ENCODE measurements at regions not wholly inside any gene's neighbourhood (a gene's known extent, or its start where the extent isn't known, plus 50 kb on each side); places are given as distances from the start of the nearest gene placed in this dataset.
"Not testable (repeated sequence)": the region's sequence is repeated elsewhere in the genome, so short reads cannot be mapped to it uniquely, and the experiment has no call there.

- ATAC-seq (no peak), DNase-seq (no peak)
- intact Hi-C loops (cut with DNase I, micrococcal nuclease): no loop called here
These were observed 68.3 kb downstream of the DYRK2 start for GRCh38 chr12:67716817-67717216.

- intact Hi-C loops (cut with DNase I, micrococcal nuclease); ATAC-seq: not testable (repeated sequence)
These were observed 70.8 kb downstream of the DYRK2 start for GRCh38 chr12:67719303-67719702.

DNA sequence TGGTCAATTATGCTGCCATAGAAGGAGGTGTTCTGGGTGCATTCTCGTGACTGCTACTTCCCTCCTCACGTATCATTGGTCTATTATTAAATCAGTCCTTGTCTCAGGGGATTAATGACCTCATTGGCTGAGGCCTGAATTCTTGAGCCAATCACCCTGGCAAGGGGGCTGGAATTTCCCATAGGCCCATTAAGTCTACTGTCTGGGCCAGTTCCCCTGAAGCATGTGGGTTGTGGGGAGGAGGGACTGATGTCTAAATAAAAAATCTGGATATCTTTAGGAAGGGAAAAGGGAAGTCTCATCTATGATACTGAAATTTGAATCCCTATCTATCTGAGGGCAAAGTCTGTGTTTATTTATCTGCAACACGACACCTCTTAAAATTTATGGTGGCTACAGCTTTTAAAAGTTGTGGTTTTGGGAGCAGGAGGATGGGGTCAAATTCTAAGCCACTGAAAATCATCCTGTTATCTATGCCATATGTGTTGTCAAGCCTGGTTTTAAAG, 71.9 kb downstream of the DYRK2 start:
- intact Hi-C loops (cut with DNase I, micrococcal nuclease): no loop called here
- ATAC-seq (peak; percentile 30), DNase-seq (no peak)

More at GRCh38 chr12:67719303-67719702, 70.8 kb downstream of the DYRK2 start:
- not testable (repeated sequence) for DNase-seq

DNA sequence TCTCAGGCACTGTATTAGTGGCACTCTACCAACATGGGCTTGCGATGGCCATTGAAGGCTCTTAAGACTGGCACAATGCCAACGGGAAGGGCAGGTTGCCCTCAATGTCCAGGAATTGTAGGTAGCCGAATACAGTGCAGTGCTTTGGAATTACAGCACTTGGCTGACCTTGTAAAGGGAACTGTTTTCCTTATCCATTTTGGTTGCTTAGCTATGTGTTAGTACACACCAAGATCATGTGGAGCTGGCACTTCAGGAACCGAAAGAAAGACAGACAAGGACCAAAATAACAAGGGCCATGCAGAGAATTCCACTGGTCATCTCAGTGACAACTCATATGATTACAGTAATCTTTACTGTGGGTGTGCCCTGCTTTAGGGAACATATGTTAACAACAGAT, 72.7 kb downstream of the DYRK2 start:
- peak; percentile 93 for ATAC-seq
- intact Hi-C loops (cut with DNase I, micrococcal nuclease): no loop called here
- DNase-seq: peak; percentile 34 to 36

GRCh38 chr12:67722296-67722695, 73.8 kb downstream of the DYRK2 start:
- no peak for ATAC-seq
- DNase-seq: no peak
- intact Hi-C loops (cut with DNase I, micrococcal nuclease): no loop called here

DNA sequence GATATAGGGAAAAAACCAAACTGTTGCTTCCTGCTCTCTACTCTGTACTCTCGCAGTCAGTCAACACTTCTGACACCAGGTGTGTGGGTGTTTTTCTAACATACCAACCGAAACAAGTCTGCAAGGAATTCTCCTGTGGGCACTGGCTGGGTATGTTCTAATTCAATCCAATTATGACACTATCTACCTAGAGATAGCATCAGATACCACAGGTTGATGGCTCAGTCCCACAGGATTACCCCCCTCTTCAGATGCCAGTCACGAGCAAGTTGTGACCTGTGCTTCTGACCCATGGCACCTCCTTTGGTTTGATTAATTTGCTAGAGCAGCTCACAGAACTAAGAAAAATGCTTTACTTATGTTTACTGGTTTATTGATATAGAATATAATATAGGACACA, 78.3 kb downstream of the DYRK2 start:
- ATAC-seq (no peak), DNase-seq (no peak)
- intact Hi-C loops (cut with DNase I, micrococcal nuclease): no loop called here

DNA sequence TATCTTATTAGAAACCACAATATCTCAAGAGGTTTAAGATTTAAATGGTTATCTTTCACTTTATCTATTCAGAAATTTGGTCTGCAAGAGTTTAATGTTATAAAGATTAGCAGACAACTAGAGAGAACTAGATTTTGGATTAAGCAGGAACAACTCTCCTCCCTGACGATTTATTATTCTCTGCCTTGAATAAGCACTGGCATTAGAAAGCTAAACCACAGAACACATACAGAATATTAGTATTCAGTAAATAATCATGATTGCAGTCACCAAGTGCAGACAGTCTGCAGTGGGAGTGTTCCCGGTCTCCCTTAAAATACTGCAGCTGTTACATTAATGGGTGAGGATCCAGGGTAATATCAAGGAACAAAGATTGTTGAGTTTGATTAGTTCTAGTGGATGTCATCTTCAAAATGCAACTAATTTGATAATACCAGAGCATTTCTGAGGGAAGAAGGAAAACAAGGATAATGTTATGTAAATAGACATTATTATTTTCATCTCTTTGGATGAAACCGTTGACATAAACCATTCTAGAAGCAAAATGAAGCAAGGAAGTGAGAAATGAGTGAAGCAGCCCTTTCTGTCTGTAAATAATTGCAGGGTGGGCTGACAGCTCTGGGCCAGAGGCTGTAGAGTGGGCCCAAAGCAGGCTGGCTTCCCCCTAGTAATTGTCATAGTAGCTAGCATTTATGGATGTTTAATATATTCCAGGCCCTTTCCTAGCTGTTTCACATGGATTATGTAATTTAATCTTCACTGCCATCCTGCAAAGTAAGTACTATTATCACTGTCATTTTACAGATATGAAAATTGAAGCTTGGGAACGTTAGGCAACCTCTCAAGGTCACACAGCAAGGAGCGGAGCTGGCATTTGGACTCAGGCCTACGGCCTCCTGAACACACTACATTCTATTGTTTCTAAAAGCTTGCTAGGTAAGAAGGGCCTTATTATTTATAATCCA, 79.4 kb downstream of the DYRK2 start:
- no peak for ATAC-seq
- intact Hi-C loops (cut with DNase I, micrococcal nuclease): no loop called here
- DNase-seq: no peak

DNA sequence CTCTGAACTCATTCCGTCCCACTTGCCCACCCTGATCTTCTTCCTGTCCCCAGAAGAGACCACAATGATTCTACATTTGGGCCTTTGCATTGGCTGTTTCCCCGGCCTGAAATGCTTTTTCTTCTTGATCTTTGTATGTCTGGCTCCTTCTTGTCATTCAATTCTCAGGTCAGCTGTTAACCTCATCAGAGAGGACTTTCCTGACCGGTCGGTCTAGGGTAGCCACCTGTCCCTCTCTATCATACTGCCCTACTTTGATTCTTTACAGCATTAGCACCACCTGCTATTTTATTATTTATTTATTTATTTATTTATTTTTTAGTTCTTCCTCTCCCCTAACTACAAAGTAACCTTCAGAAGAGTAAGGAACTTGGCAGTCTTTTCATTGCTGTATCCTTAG, 84.3 kb downstream of the DYRK2 start:
- no peak for ATAC-seq
- DNase-seq: no peak
- intact Hi-C loops (cut with DNase I, micrococcal nuclease): no loop called here

GRCh38 chr12:67735868-67736267, 87.3 kb downstream of the DYRK2 start:
- ATAC-seq (no peak), DNase-seq (no peak)
- intact Hi-C loops (cut with DNase I, micrococcal nuclease): no loop called here

- ATAC-seq (no peak), DNase-seq (no peak)
- intact Hi-C loops (cut with DNase I, micrococcal nuclease): no loop called here
These were observed 92.2 kb downstream of the DYRK2 start for GRCh38 chr12:67740711-67741110.

GRCh38 chr12:67741270-67741669, 92.7 kb downstream of the DYRK2 start:
- ATAC-seq (no peak), DNase-seq (no peak)
- intact Hi-C loops (cut with DNase I, micrococcal nuclease): no loop called here

DNA sequence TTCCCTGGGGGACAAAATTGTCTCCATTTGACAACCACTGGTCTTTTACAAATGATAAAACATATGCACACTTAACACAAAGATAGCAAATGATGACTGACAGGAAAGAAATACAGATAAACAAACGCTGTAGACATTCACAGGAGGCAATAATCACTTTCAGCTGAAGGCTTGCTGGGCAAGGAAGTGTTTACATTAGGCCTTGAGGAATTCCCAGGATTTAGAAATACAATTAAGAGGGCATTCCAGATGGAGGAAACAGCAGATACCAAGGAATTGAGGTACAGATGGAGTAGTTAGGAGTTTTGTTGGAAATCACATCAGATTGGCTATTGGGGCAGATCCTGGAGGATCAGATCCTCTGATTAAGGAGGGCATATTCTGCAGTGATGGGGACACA, 93.9 kb downstream of the DYRK2 start:
- DNase-seq (no peak), ATAC-seq (no peak)
- intact Hi-C loops (cut with DNase I, micrococcal nuclease): no loop called here

- peak; percentile 44 to 68 for DNase-seq
- intact Hi-C loops (cut with DNase I, micrococcal nuclease): no loop called here
- peak; percentile 86 for ATAC-seq
These were observed 99.6 kb downstream of the DYRK2 start for GRCh38 chr12:67747869-67748742.

DNA sequence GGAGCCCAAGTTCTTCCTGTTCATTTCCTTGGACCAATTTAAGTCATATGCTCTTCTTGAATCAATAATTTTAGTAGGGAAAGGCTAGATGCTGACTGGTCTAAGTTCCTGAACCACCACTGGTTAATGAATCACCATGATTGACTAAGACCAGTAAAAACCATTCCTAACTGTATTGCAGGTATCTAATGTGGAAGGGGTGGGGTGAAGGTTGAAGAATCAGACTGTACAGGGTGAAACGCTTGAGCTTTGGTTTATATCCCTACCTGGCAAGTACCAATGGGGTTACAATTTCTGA, 100.1 kb downstream of the DYRK2 start:
- no peak for DNase-seq
- intact Hi-C loops (cut with DNase I, micrococcal nuclease): no loop called here
- ATAC-seq: peak; percentile 79

- ATAC-seq: no peak
- DNase-seq: no peak
- intact Hi-C loops (cut with DNase I, micrococcal nuclease): no loop called here
These were observed 102.1 kb downstream of the DYRK2 start for GRCh38 chr12:67750513-67751183.

DNA sequence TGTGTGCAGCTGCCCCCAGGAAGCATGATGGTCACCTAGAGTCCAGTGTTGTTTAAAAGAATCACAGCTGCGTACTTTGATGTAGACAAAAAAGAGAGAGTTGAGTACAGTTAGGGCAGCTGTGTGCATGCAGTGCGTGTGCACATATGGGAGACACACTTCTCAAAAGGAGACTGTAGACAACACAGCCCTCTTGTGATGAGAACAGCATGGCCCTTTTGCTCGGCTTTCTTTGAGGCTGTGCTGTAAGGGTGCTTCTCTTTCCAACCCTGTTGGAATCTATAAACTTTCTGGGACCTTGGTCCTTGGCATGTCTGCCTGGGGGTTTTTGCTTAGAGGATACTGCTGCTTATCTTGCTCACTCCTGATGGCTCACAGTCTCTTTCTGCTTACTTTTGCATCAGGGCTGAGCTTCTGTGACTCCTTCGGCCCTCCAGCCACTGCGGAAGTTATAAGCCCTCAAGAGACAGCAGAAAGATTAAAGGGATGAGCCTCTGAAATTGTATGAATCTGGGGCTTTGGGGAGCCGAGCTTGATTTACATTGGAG, 102.9 kb downstream of the DYRK2 start:
- DNase-seq: no peak
- no peak for ATAC-seq
- intact Hi-C loops (cut with DNase I, micrococcal nuclease): no loop called here

DNA sequence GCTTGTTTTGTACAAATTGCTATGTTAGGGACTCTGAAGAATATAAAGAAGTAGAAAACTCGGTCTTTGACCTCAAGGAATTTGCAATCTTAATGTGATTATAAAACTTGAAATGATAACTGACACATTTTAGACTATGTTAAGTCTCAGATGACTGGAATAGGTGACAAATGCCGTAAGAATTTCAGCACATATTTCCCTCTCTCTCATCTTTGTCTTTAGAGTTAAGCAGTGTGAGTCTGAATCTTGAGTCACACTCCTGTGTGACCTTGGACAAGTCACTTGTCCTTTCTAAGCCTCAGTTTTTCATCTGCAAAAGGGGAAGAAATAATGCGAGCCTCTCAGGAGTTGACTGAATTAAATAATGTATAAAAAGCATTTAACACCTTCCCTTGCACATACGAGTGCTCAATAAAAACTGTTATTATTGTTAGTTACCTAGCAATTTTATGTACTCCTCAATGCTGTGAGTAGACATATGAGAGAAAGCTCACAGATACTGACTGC, 103.7 kb downstream of the DYRK2 start:
- no peak for ATAC-seq
- intact Hi-C loops (cut with DNase I, micrococcal nuclease): no loop called here
- no peak for DNase-seq

- ATAC-seq (no peak), DNase-seq (no peak)
- intact Hi-C loops (cut with DNase I, micrococcal nuclease): no loop called here
These were observed 106.6 kb downstream of the DYRK2 start for GRCh38 chr12:67754933-67755697.

Measured in left colon (tissue), 2 donors.